B cell (primary cell): ENCODE measurements at regions not wholly inside any gene's neighbourhood (a gene's known extent, or its start where the extent isn't known, plus 50 kb on each side); places are given as distances from the start of the nearest gene placed in this dataset.

ENCODE experiments used
- ATAC-seq: fragments of 200-7000 bp; cut with Tn5 transposase; one replicate; pipeline ENCODE4 v1.10.0; 2021; ENCODE audit warnings: low read depth, mild to moderate bottlenecking, moderate number of reproducible peaks, moderate library complexity
- CTCF ChIA-PET: fragments of 350-600 bp; sonication (Branson Sonifier 250); formaldehyde crosslinking; loops from one replicate; lab custom pipeline; 2021; ENCODE audit warnings: antibody characterized with exemption, inconsistent platforms; lab: Charles Lee
- POLR2A ChIA-PET: fragments of 350-600 bp; sonication (Branson Sonifier 250); formaldehyde crosslinking; loops from one replicate; lab custom pipeline; 2021; ENCODE audit warnings: antibody characterized with exemption; lab: Charles Lee
- DNase-seq: peaks from one replicate; pipeline ENCODE4 v3.0.0; 2013
- H2AFZ ChIP-seq: 2 replicates; pipeline ENCODE4 v1.6.1; 2012; ENCODE audit warnings: mild to moderate bottlenecking, low read depth, low read length; ENCODE audit not compliant: insufficient read depth, poor library complexity, severe bottlenecking
- H3K27ac ChIP-seq, 2 donors: 1 replicate in 1 of 2; 2 replicates in 1 of 2; pipeline ENCODE4 v1.5.1; 2012 to 2013; ENCODE audit warnings: low read length in 2 of 2, mild to moderate bottlenecking in 2 of 2, moderate library complexity in 1 of 2
- H3K27me3 ChIP-seq, 4 experiments: fragments of 200-600 bp in 1 of 4; sonication (generic) in 1 of 4; replicated peaks in 1 of 4; 1 replicate in 2 of 4; 2 replicates in 2 of 4; pipeline versions ENCODE4 v1.6.1 to v1.7.0; 2013 to 2016; ENCODE audit warnings: low read length in 3 of 4, mild to moderate bottlenecking in 2 of 4, mixed read lengths in 1 of 4, moderate library complexity in 1 of 4; ENCODE audit not compliant: insufficient read depth in 4 of 4, control insufficient read depth in 3 of 4; ENCODE audit errors: control extremely low read depth in 1 of 4
- H3K36me3 ChIP-seq, 2 experiments: replicated peaks in 1 of 2; 1 replicate in 1 of 2; 2 replicates in 1 of 2; pipeline versions ENCODE4 v1.6.1 to v1.7.1; 2013; ENCODE audit warnings: low read length in 1 of 2; ENCODE audit not compliant: insufficient read depth in 2 of 2, control insufficient read depth in 1 of 2; ENCODE audit errors: control extremely low read depth in 1 of 2, extremely low read depth in 1 of 2
- H3K4me1 ChIP-seq, 2 donors: fragments of 200-600 bp in 1 of 2; sonication (generic) in 1 of 2; 1 replicate in 1 of 2; 2 replicates in 1 of 2; pipeline versions ENCODE4 v1.5.1 to v1.6.1; 2013 to 2017; ENCODE audit warnings: low read length in 2 of 2; ENCODE audit not compliant: control insufficient read depth in 2 of 2, insufficient read depth in 2 of 2
- H3K4me2 ChIP-seq: replicated peaks from 2 replicates; pipeline ENCODE3; 2012; ENCODE audit warnings: mild to moderate bottlenecking, low read depth, low read length; ENCODE audit not compliant: poor library complexity, severe bottlenecking
- H3K4me3 ChIP-seq, 5 experiments: fragments of 200-600 bp in 1 of 5; sonication (generic) in 1 of 5; 1 replicate in 3 of 5; 2 replicates in 2 of 5; pipeline versions ENCODE4 v1.5.1 to v1.7.0; 2011 to 2016; ENCODE audit warnings: low read length in 4 of 5, mild to moderate bottlenecking in 4 of 5, low read depth in 2 of 5, control low read depth in 1 of 5, moderate library complexity in 1 of 5; ENCODE audit not compliant: insufficient read depth in 1 of 5; ENCODE audit errors: control extremely low read depth in 1 of 5, extremely low read depth in 1 of 5
- H3K79me2 ChIP-seq: fragments of 200-600 bp; sonication (generic); one replicate; pipeline ENCODE4 v1.6.0; 2016; ENCODE audit warnings: low read length; ENCODE audit not compliant: control insufficient read depth, insufficient read depth
- H3K9ac ChIP-seq: fragments of 200-600 bp; sonication (generic); 2 replicates; pipeline ENCODE4 v1.6.1; 2017; ENCODE audit warnings: mild to moderate bottlenecking, low read length, moderate library complexity
- H3K9me3 ChIP-seq, 3 donors: one replicate each; pipeline versions ENCODE4 v1.6.1 to v1.7.1; 2013; ENCODE audit warnings: low read length in 2 of 3; ENCODE audit not compliant: control insufficient read depth in 2 of 3, insufficient read depth in 1 of 3; ENCODE audit errors: control extremely low read depth in 1 of 3
- H4K20me1 ChIP-seq: 2 replicates; pipeline ENCODE4 v1.6.0; 2012; ENCODE audit warnings: mild to moderate bottlenecking, low read length; ENCODE audit not compliant: insufficient read depth, control insufficient read depth, poor library complexity, severe bottlenecking
- H3K27ac Mint-ChIP-seq: one replicate; pipeline ENCODE4 v1.8.0; 2021; ENCODE audit warnings: mixed read lengths
- H3K27me3 Mint-ChIP-seq: one replicate; pipeline ENCODE4 v1.8.0; 2021; ENCODE audit warnings: mixed read lengths
- H3K4me1 Mint-ChIP-seq: one replicate; pipeline ENCODE4 v1.8.0; 2021; ENCODE audit warnings: mixed read lengths
- H3K4me3 Mint-ChIP-seq: one replicate; pipeline ENCODE4 v1.8.0; 2021; ENCODE audit warnings: mixed read lengths
- H3K9me3 Mint-ChIP-seq: one replicate; pipeline ENCODE4 v1.8.0; 2022; ENCODE audit warnings: mixed read lengths; ENCODE audit not compliant: insufficient read depth
- EZH2 ChIP-seq: IDR thresholded peaks from 2 replicates; pipeline ENCODE4 v1.6.1; 2012; ENCODE audit warnings: borderline replicate concordance, low read depth, mild to moderate bottlenecking, moderate library complexity, low read length; ENCODE audit not compliant: insufficient read depth, poor library complexity, severe bottlenecking
- WGBS: methylation state at CpG from one replicate; pipeline ENCODE4 v1.1.5; 2013; ENCODE audit warnings: missing lambda C conversion rate; ENCODE audit not compliant: insufficient coverage; 5-methylcytosine and 5-hydroxymethylcytosine counted together
- intact Hi-C: fragments of 100-400 bp; cut with micrococcal nuclease; formaldehyde crosslinking; loops from one replicate; pipeline ENCODE4 v1.10.0; 2022
- TF ChIP-seq, protein P1 (sequence below): fragments of 200-600 bp; IDR thresholded peaks from one replicate; pipeline ENCODE4 v1.8.0; 2022; ENCODE audit warnings: antibody characterized with exemption, mild to moderate bottlenecking

DNA sequence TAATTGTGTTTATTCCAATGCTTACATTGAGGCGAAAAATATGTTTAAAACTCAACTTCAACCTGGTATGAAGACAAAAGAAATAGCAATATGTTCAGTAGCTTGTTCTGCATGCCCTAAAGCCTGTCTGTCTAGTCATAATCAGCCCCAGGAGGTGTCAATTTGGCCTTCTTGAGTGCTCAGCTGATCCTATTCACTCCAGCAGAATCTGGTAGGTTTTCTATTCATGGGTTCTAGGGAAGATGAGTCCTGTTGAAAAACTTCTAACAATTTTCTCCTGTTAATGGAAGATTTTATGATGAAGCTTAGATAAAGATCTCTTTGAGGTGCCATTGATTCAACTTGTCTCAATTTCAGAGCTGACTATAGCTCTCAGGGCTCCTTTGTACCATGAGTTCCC is 402.0 kb upstream of the UBE2E3 start:
- WGBS = no CpG with 5 or more reads among the region's 1 CpG
- ChIA-PET CTCF (no interaction called here), POLR2A (no interaction called here)
- Mint-ChIP-seq H3K9me3 (no peaks in the 10 kb centered on the region), H3K27me3 (peaks cover 12% of the 10 kb centered on the region), H3K4me3 (no peak overlapping the region), H3K4me1 (no peaks in the 10 kb centered on the region), H3K27ac (no peak overlapping the region)
- Histone ChIP-seq H3K4me2 (no peak overlapping the region), H3K27me3 (no peaks in the 10 kb centered on the region), H3K9ac (no peak overlapping the region), H3K27ac (no peak overlapping the region), H3K4me3 (no peak overlapping the region), H3K79me2 (no peaks in the 10 kb centered on the region), H3K9me3 (no peaks in the 10 kb centered on the region), H4K20me1 (no peaks in the 10 kb centered on the region), H2AFZ (no peak overlapping the region), H3K36me3 (no peaks in the 10 kb centered on the region), H3K4me1 (no peaks in the 10 kb centered on the region)
- ATAC-seq = no peak
- TF ChIP-seq, protein P1, sequence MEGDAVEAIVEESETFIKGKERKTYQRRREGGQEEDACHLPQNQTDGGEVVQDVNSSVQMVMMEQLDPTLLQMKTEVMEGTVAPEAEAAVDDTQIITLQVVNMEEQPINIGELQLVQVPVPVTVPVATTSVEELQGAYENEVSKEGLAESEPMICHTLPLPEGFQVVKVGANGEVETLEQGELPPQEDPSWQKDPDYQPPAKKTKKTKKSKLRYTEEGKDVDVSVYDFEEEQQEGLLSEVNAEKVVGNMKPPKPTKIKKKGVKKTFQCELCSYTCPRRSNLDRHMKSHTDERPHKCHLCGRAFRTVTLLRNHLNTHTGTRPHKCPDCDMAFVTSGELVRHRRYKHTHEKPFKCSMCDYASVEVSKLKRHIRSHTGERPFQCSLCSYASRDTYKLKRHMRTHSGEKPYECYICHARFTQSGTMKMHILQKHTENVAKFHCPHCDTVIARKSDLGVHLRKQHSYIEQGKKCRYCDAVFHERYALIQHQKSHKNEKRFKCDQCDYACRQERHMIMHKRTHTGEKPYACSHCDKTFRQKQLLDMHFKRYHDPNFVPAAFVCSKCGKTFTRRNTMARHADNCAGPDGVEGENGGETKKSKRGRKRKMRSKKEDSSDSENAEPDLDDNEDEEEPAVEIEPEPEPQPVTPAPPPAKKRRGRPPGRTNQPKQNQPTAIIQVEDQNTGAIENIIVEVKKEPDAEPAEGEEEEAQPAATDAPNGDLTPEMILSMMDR = no peak
- TF ChIP-seq EZH2 = no peak
- intact Hi-C loops = no loop called here
- DNase-seq = no peak

DNA sequence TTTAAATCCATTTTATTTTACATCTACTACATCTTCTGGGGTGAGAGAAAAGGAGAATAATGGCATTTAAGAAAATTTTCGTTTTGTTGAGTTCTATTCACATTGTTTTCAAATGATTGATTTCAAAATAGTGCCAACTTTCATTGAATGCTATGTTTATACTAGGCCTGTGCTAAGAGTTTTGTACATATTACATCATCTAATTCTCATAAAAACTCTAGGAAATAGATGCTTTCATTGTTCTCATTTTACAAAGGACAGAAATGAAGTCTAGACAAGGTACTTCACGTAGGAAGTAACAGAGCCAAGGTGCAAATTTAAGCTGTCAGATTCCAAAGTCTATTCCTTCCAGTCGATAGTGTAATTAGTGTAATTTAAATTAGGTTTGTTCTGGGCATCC is 402.8 kb upstream of the UBE2E3 start:
- H3K27me3 ChIP-seq = no peaks in the 10 kb centered on the region
- no peaks in the 10 kb centered on the region for H3K4me1 Mint-ChIP-seq
- ChIA-PET CTCF (no interaction called here), POLR2A (no interaction called here)
- H3K4me3 ChIP-seq = no peak overlapping the region
- H3K36me3 ChIP-seq = no peaks in the 10 kb centered on the region
- H3K4me1 ChIP-seq = no peaks in the 10 kb centered on the region
- H4K20me1 ChIP-seq = no peaks in the 10 kb centered on the region
- H2AFZ ChIP-seq = no peak overlapping the region
- no peak overlapping the region for H3K9ac ChIP-seq
- H3K79me2 ChIP-seq = no peaks in the 10 kb centered on the region
- no peak overlapping the region for H3K4me3 Mint-ChIP-seq
- H3K4me2 ChIP-seq = no peak overlapping the region
- H3K9me3 ChIP-seq = no peaks in the 10 kb centered on the region
- H3K27ac ChIP-seq = no peak overlapping the region
- no peak for ATAC-seq
- no CpG with 5 or more reads among the region's 3 CpGs for WGBS
- no peak overlapping the region for H3K27ac Mint-ChIP-seq
- intact Hi-C loops = no loop called here
- no peak for DNase-seq
- TF ChIP-seq, protein P1 = no peak
- no peak for TF ChIP-seq EZH2
- H3K27me3 Mint-ChIP-seq = peaks cover 12% of the 10 kb centered on the region
- H3K9me3 Mint-ChIP-seq = no peaks in the 10 kb centered on the region
